ENCODE measurements at regions not wholly inside any gene's neighbourhood (a gene's known extent, or its start where the extent isn't known, plus 50 kb on each side); places are given as distances from the start of the nearest gene placed in this dataset.

DNA sequence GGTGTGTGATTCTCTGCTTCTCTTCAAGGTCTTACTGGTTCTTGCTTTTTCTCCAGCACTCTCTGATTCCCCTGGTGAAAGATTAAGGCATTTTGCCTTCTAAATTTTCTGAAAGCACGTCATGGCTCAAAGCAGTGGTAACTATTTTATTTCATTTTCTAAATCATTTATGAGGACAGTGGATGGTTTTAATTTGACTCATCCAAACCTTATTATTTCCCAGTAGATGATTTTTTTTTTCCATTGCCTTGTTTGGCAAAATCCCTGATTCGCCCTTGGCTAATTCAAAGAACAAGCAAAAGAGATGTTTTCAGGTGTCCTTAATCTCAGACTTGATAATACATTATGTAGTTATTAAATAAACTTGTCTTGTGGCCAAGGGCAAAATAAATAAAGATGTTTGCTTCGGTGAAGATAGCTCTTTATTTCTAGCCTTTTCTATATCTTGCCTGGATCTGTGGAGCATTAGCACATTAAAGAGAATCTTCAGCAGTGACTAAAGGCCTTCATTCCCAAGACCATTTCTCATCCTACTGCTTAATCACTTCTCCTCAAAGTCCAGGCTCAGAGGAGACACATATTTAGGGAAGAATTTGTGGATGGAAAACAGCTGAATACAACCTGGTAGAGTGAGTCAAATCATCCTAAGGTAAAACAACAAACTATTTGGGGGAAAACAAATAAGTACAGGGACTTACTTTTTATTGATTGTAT lies 359.8 kb downstream of the DUSP10 start:
- no peak for ATAC-seq

GRCh38 chr1:221392453-221392852 lies 349.4 kb downstream of the DUSP10 start:
- no peak for ATAC-seq

- ATAC-seq = no peak
Measured at GRCh38 chr1:221394011-221394544, 347.8 kb downstream of the DUSP10 start.

DNA sequence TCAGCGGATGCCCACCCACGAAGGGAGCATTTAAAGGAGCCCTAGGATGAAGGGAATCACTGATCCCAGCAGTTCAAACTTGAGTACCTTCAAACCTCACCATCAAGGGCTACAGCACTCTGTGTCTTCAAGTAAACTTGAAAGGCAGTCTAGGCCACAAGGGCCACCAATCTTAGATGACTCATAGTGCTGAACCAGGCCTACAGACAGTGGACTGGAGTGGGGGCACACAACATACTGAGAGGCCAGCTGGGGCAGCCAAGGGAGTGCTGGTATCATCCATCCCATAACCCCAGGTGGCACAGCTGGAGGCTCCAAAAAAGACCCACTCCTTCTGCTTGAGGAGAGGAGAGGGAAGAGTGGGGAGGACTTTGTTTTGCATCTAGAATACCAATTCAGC lies 345.4 kb downstream of the DUSP10 start:
- no peak for ATAC-seq

GRCh38 chr1:221397141-221397540 lies 344.7 kb downstream of the DUSP10 start:
- ATAC-seq = no peak

DNA sequence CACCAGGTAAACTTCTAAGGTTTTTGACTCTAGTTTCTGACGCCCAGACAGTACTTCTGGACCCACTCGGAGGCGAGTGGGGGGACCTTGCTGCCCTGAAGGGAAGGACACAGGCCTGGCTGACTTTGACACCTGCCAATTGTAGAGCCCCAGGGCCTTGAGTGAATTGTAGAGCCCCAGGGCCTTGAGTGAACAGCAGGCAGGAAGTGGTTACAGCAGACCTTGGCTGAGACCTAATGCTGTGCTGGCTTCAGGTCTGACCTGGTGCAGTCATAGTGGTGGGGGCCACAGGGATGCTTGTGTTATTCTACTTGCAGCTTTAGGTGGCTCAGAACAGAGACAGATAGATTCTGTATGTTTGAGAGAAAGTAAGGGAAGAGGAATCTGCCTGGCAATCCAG lies 344.3 kb downstream of the DUSP10 start:
- no peak for ATAC-seq

DNA sequence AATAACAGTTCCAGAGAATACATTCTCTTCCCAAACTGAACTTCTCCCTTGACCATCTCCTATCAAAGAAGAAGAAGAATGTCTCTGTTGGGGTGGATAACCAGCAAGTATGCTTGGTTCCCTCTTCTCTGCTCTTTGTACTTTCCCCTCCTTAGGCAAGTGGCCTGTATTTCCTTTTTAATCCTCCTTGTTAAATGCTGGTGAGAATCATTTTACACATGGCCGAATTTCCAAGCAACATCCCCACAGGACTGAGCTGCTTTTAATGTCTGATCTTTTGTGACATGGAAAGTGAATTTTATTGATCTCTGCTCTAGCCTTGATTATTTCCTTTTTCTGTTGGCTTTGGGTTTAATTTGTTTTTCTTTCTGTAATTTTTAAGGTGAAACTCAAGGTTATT lies 336.7 kb downstream of the DUSP10 start:
- no peak for ATAC-seq

DNA sequence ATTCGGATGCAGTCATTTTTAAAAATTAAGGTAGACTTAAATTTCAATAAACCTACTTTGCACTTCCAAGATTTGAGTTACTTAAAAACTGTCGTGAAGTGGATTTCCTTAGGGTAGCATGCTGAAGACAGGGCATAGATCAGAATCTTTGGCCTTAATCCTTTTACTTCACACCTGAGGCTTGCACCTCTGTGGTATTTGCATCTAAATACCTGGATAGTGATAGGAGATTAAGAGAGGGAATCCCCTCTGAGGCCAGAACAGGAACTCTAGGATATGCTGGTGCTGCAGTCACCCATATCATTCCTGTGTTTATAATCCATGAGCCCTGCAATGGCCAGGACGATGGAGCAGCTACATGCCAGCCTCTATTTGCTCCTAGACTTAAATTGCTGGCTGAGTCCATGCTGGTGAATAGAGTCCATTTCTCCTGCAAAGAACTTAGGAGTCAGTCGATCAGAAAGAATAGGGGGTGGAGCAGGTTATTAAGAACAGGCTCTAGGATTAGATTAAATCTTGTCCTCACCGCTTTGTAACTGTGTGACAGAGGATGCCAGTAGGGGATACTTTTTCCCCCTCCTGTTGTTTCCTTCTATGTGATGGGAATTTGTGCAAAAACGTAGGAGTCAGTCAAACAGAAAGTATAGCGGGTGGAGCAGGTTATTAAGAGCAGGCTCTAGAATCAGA lies 333.6 kb downstream of the DUSP10 start:
- no peak for ATAC-seq

GRCh38 chr1:221411283-221411682 lies 330.6 kb downstream of the DUSP10 start:
- no peak for ATAC-seq

- ATAC-seq = no peak
Measured at GRCh38 chr1:221414772-221415539, 326.9 kb downstream of the DUSP10 start.

GRCh38 chr1:221415651-221416050 lies 326.2 kb downstream of the DUSP10 start:
- ATAC-seq = no peak

GRCh38 chr1:221416142-221416541 lies 325.7 kb downstream of the DUSP10 start:
- no peak for ATAC-seq

GRCh38 chr1:221416723-221417122 lies 325.2 kb downstream of the DUSP10 start:
- ATAC-seq = no peak

- no peak for ATAC-seq
Measured at GRCh38 chr1:221418346-221418745, 323.5 kb downstream of the DUSP10 start.

DNA sequence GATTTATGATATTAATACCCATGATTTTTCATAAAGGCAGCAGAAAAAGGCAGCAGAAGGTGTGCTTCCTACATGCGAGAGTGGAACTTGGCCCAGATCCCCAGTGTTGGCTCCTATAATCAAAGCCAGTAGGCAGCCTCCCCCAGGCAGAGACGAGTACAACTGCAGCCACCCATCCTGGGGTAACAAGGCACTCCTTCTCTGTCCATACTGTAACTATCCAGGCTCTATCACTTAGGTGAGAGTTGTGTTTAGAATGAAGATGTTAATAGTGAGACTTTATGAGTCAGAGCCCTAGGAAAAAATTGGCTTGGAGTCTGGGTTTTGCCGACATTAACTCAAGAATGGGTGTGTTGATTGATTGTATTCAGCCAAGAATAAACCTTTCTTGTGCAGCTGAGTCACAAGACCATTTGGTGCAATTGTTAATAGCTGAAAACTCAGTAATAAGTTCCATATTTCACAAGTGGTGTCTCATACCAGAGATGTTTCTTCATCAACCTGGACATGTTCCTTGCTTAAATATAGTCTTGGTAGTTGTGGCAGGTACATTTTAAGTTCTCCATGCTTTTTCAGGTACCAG lies 322.3 kb downstream of the DUSP10 start:
- ATAC-seq = no peak

DNA sequence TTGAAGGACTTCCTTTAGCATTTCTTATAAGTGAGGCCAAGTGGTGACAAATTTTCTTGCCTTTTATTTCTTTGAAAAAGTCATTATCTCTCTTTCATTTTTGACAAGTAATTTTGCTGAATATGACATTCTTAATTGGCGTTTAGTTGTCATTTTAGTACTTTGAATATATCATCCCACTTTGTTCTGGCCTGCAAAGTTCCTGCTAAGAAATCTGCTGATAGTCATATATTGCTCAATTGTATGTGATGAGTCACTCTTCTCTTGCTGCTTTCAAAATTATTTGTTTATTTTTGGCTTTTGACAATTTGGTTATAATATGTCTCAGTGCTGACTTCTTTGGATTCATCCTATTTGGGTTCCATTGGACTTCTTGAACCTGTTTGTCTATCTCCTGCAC lies 312.6 kb downstream of the DUSP10 start:
- ATAC-seq = no peak

GRCh38 chr1:221430152-221430960 lies 311.5 kb downstream of the DUSP10 start:
- ATAC-seq = no peak

DNA sequence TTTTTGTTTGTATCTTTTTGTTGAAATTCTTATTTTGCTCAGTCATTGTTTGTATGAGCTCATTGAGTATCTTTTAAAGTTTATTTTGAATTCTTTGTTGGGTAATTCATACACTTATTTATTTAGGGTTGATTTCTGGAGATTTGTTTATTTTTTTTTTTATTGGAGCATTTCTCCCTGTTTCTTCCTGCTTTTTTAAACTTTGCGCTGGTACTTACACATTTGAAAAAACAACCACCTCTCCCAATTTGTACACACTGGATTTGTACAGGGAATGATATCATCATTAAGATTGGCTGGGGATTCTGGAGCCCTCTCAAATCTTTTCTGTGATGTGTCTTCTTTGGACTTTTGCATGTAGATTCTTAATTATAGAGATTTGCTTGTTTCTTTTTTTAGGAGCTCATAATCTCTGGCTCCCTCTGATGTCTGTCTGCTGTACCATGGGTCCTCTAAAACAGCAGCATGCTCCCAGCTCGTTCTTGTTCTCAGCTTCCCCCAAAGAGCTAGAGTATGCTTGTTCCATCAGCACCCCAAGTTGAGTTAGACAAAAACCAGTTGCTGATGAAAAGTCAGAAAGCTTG lies 310.7 kb downstream of the DUSP10 start:
- no peak for ATAC-seq

DNA sequence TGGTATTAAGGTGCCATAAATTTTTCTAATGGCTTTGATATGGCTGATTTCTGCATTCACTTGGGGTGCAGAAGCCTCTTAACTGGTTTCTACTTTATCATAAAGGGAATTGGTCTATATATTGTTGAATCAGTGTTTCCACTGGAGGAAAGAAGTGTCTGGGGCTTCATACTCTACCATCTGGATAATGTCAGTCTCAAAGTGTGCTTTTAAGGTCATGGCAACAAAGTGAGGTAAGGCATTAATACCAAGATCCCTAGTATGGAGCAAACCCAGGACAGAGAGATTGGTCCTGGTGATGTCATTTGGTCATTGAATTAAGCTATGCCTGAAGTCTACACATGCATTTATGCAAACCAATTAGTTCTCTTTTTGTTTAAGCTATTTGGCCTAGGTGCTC lies 309.9 kb downstream of the DUSP10 start:
- ATAC-seq = no peak

DNA sequence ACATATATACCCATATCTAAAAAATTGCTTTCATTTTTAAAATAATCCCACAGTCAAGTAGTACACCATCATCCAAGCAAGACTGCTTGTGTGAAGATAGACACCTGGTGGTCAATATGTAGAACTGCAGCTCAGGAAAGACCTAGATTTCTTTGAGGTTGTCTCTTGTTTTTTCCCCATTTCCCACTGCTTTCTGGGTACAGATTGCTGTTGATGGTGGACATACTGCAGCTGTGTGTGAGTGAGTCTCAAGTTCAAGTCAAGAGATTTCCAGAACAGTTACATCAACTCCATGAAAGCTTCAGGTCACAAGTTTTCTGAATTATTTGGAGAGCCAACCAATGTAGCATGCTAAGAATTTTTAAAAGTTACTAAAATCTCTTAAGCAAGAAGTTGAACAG lies 306.4 kb downstream of the DUSP10 start:
- no peak for ATAC-seq

GRCh38 chr1:221437171-221437570 lies 304.7 kb downstream of the DUSP10 start:
- no peak for ATAC-seq

DNA sequence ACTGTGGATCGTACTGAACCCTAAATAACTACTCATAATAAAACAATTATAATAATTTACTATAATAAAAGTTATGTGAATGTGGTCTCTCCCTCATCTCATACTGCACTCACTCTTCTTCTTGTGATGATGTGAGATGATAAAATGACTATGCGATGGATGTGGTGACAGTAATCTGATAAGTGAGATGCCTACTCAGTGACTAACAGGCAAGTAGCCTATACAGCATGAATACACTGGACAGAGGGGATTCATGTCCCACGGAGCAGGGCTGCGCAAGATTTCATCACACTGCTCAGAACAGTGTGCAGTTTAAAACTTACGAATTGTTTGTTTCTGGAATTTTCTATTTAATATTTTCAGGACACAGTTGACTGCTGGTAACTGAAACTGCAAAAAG lies 304.0 kb downstream of the DUSP10 start:
- ATAC-seq = no peak
